Pulmonary artery endothelial cell (primary cell): ENCODE measurements at regions not wholly inside any gene's neighbourhood (a gene's known extent, or its start where the extent isn't known, plus 50 kb on each side); places are given as distances from the start of the nearest gene placed in this dataset.

Experiments
- DNase-seq: peaks from one replicate; pipeline ENCODE4 v3.0.0-alpha.2; 2011; ENCODE audit warnings: low read depth, low spot score

DNA sequence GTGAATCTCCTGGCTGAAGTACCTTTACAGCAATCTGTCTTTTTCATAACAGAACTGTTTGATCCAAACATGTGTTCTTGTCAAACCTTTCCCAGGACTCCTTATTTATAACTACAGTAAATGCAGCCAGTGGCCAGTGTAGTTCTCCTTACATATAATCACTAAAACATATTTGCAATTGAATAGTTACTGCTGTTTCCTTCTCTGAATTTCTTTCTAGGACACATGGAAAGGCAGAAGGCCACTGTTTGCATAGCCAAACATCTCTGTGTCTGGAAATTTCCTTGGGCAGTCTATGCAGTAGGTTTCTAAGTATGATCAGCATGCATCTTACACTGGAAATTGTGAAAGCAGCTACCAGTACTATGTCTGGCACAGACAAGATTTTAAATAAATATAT lies 57.4 kb upstream of the COL3A1 start:
- no peak for DNase-seq

DNA sequence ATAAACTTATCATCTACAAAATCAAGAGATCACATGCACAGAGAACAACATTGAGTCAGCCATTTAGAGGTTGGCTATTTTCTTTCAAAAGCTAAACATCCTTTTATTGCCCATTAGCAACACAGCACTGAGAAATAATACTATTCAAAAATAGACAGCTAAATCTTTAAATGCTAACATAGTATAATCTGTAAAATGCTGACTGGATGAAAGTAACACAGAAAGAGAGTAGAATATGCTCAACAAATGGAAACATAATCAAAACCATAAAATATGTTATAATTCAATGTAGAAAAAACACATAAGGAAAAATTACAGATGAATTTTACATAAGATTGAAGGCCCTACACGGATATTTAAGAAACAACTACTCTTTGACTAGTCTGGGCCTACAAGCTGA lies 56.5 kb upstream of the COL3A1 start:
- DNase-seq, result no peak

GRCh38 chr2:188919824-188920223 lies 54.3 kb upstream of the COL3A1 start:
- DNase-seq, result no peak

GRCh38 chr2:188922191-188922590 lies 52.0 kb upstream of the COL3A1 start:
- DNase-seq, result no peak
